NCI-H345 treated with DMSO at 0.1 percent for 48 hours (cell line): ENCODE measurements at regions not wholly inside any gene's neighbourhood (a gene's known extent, or its start where the extent isn't known, plus 50 kb on each side); places are given as distances from the start of the nearest gene placed in this dataset.
"Not testable (repeated sequence)": the region's sequence is repeated elsewhere in the genome, so short reads cannot be mapped to it uniquely, and the experiment has no call there.

Source experiments
- DNase-seq: peaks from one replicate; lab custom pipeline; 2025; ENCODE audit not compliant: unreplicated experiment; lab: John Stamatoyannopoulos, UW

GRCh38 chr9:107793541-107793940 lies 304.0 kb upstream of the KLF4 start:
- DNase-seq: no peak

- DNase-seq: no peak
These were observed 303.0 kb upstream of the KLF4 start for GRCh38 chr9:107792596-107792995.

DNA sequence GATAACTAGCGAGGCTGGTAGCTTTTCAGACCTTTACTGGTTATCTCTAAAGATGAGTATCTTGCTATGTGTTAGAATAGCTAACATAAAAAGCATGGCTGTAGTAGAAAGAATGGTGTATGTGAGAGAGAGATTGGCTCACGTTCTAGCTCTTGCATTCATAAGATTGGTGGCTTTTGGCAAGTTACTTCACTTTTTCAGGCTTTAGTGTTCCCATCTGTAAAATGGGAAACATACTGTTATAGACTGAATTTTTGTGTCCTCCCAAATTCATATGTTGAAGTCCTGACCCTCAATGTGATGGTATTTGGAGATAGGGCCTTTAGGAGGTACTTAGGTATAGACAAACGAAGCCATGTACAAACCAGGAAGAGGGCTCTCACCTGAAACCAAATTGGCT lies 302.4 kb upstream of the KLF4 start:
- DNase-seq: no peak

GRCh38 chr9:107789001-107789700 lies 299.6 kb upstream of the KLF4 start:
- no peak for DNase-seq

- DNase-seq: no peak
These were observed 297.0 kb upstream of the KLF4 start for GRCh38 chr9:107786561-107786960.

DNA sequence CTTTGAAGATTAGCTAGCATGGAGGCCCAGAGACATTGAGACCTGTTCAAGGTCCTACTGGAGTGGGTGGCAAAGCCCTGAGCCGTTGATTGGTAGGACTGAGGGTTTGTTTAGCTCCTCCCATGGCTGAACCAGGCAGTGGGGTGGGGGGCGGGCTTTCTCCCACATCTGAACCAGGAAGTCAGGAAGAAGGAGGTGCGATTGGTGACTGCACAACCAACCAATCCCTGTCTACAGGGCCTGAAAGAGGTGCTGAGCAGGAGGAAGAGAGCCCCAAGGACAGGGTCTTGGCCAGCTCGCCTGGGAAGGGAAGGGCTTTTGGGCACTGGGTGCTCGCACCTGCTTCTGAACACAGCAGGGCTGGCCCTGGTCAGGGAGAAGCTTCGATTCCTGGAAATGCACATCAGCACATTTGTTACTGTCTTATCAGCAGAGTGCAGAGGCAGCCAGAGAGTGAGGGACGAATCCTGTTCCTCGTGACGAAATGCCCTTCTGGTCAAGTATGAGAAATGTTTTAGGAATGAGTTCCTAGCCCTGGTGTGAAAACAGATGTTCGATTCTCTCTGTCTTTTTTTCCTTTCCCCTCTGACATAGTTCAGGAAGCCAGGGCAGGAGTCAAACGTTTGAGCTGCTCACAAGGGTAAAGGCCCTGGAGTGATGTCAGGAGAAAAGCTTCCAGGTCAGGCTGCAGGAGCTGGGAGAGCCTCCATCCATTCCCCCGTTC lies 294.8 kb upstream of the KLF4 start:
- no peak for DNase-seq

DNA sequence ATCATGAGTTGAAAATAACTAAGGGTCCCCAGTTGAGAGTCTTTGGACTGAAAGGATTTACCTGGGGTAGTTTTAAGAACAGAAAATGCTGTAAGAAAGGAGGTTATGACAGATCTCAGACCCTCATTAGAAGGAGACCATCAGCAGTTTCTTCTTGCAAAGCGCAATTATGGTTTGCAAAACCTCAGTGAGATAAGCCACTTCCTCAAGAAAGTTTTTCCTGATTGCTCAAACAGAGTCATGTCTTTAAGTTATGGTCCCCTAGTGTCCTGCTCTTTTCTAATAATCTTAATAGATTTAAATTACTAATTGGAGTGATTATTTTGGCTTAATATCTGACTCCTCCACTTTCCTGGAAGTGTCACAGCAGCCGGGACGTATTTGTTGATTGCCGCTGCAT lies 293.2 kb upstream of the KLF4 start:
- DNase-seq: no peak

DNA sequence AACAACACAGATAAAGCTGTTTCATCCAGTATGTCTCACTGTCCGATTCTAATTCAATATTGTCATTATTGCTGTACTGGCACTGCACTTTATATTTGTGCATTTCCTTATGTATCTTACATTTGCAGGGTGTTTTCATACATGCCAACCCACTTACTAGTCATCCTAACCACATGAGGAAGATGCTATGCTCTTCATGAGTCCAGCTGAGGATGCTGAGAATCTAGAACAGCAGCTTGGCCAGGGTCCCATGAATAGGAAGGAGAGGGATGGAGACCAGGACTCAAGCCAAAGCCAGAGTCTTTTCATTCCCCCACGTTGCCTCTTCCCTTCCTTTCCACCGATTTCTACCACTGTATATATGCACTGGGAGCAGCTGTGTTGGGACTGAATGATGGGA lies 292.8 kb upstream of the KLF4 start:
- no peak for DNase-seq

- DNase-seq: no peak
These were observed 291.4 kb upstream of the KLF4 start for GRCh38 chr9:107780960-107781359.

GRCh38 chr9:107779731-107780130 lies 290.2 kb upstream of the KLF4 start:
- no peak for DNase-seq

- DNase-seq: no peak
These were observed 289.1 kb upstream of the KLF4 start for GRCh38 chr9:107778661-107779060.

- not testable (repeated sequence) for DNase-seq
These were observed 284.5 kb upstream of the KLF4 start for GRCh38 chr9:107774099-107774498.

- DNase-seq: no peak
These were observed 283.4 kb upstream of the KLF4 start for GRCh38 chr9:107772988-107773387.

DNA sequence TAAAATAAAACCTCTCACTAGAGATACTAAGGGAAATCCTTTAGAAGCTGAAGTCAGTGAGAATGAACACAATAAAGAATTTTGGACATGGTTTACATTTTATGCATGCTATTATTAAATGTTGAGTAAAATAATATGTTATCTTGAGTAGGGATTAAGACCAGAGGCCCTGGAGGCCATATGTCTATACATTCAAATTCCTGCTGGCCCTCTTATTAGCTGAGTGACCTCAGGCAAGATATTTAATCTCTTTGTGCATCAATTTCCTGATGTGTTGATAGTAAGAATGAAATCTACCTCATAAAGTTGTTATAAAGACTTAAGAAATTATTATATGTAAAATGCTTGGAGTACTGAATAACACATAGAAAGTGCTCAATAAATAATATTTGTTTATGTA lies 281.1 kb upstream of the KLF4 start:
- no peak for DNase-seq

- no peak for DNase-seq
These were observed 278.7 kb upstream of the KLF4 start for GRCh38 chr9:107768224-107768623.

- no peak for DNase-seq
These were observed 278.1 kb upstream of the KLF4 start for GRCh38 chr9:107767711-107768110.

DNA sequence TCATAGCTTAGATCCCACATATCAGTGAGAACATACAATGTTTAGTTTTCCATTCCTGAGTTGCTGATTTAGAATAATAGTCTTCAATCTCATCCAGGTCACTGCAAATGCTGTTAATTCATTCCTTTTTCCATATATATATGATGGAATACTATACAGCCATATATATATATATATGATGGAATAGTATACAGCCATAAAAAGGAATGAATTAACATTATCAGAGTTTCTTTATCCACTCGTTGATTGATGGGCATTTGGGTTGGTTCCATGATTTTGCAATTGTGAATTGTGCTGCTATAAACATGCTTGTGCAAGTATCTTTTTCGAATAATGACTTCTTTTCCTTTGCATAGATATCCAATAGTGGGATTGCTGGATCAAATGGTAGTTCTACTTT lies 273.9 kb upstream of the KLF4 start:
- not testable (repeated sequence) for DNase-seq

DNA sequence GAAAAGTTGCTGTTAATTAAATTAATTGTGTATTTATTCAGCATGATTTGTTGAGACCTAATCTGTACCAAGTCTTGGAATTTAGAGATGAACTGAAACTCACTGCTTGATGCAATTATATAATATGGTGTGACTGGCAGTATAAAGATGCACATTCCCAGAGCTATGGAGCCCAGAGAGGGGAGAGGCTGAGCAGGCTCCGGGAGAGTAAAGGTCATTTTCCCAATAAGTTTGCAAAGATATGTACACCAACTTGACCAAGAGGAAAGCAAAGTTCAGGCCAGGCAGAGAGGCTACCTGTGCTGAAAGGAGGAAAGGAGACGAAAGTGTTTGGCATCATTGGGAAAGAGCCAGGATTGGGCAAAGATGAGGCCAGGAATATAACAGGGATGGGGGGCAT lies 271.7 kb upstream of the KLF4 start:
- no peak for DNase-seq

DNA sequence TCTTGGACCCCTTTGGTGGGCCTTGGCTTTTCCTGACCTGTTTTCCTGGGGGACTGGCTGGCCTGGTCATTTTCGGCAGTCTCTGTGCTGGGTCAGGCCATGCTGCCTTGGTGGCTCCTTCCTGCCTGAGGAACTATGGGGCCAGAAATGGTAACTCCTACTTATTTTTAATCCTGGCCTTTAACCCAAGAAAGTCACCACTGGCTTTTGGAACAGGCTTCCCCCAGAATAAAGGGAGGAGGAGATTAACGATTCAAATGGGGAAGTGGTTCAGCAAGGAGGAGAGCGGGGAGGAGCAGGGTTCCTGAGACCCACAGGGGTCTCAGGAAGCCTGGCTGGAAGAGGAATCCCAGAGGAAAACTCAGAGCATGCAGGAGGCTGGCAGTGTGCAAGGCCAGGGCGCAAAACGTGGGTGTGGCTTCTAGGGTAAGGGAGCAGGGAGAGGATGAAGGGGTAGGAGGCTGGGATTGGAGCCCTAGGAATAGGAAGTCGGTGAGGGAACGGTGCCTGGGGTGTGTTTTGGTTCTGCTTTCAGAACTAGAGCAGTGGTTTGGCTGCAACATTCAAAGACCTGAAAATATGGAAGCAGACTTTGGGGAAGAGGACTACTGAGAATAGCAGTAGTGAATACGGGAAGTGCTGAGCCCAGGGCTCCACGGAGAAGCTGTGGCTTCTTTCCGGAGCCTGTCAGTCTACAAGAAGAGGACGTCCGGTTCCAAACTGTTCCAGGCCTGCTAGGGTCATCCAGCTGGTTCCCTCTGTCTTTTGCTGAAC lies 271.1 kb upstream of the KLF4 start:
- DNase-seq: no peak

GRCh38 chr9:107759823-107760166 lies 270.2 kb upstream of the KLF4 start:
- no peak for DNase-seq

DNA sequence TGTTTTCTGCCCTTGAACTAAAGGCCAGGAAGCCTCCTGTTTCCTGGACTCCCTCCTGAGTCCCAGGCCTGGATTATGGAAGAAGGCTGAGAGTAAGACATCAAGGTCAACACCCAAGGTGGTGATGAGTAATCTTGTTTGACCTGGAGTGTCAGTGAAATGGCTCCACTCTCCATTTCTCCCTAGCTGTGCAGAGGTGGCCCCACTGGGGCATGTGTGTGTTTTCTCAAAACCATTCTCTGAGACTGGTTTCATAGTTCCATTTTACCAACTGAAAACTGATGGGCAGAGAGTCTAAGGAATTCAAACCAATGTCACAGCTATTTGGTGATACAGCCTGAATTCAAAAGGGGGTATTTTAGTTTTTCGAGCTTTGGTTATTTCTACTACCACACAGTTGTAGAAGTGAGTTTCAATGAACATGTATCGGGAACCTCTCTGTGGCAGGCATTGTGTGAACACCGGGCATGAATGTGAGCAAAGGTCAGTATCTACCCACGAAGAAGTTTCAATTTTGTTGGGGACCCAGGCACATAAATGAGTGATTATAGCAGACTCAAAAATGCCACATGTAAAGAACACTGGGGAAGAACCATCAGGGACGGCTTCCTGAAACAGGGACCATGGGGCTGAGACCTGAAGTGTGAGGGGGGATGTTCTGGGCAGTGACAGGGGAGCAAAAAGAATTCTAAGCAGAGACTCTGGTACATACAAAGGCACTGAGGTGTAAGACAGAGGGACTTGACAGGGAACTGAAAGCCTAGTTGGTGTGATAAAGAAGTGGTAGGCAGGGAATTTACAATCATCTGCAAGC lies 269.6 kb upstream of the KLF4 start:
- no peak for DNase-seq
